GM23338 (cell line): ENCODE measurements at regions not wholly inside any gene's neighbourhood (a gene's known extent, or its start where the extent isn't known, plus 50 kb on each side); places are given as distances from the start of the nearest gene placed in this dataset.

Experiments
- CTCF ChIP-seq, 2 experiments: fragments of 200-600 bp in 1 of 2; sonication (generic) in 1 of 2; conservative IDR thresholded peaks; 2 replicates each; pipeline versions ENCODE4 v1.5.1 to v1.6.1; 2016 to 2017; ENCODE audit warnings: antibody characterized with exemption in 2 of 2, low read depth in 2 of 2, mild to moderate bottlenecking in 2 of 2, moderate library complexity in 1 of 2
- POLR2AphosphoS5 ChIP-seq: IDR thresholded peaks from 2 replicates; pipeline ENCODE4 v1.6.1; 2016; ENCODE audit warnings: antibody characterized with exemption, low read depth

DNA sequence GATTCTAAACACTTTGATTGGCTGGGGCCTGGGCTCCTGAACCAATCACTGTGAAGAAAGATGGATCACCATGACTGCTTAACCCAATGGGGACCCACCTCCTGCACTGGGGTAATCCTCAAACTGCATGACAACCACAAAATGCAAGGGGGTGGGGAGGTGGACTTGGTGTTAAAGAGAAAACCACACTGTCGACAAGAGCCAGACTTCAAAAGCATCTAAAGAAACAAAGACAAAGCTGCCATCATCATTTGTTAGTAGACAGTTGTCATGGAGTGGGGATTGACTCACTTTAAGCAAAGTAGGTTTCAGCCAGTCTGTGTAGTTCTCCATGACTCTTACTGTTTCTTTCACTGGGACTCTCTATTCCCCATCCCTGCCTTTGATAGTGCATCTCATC is 433.8 kb downstream of the PLPP3 start:
- TF ChIP-seq POLR2AphosphoS5 (no peak), CTCF (conservative IDR thresholded peaks at IDR 0.05; ENCODE audit: low read depth in 2 of 2) (no peak)
